ENCODE measurements at regions not wholly inside any gene's neighbourhood (a gene's known extent, or its start where the extent isn't known, plus 50 kb on each side); places are given as distances from the start of the nearest gene placed in this dataset.
"Not testable (repeated sequence)": the region's sequence is repeated elsewhere in the genome, so short reads cannot be mapped to it uniquely, and the experiment has no call there.

DNA sequence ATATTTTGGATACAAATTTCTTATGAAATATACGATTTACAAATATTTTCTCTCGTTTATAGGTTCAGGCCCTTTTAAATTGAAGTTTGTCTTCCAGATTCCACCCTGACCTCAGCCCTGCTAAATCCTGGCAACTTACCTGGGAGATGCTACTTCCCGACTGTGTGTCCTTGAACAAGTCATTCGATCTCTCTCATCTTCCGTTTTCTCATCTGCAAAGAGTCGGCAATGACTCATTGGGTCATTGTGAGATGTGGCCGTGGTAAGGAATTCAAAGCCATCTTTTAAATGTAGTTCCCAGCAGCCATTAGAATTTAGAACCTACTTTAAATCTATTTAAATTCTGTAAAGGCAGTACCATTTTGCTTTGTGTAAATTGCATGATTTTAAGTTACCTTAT is 72.5 kb downstream of the LHX2 start:
- DNase-seq (ENCODE audit: low read depth) = no peak

DNA sequence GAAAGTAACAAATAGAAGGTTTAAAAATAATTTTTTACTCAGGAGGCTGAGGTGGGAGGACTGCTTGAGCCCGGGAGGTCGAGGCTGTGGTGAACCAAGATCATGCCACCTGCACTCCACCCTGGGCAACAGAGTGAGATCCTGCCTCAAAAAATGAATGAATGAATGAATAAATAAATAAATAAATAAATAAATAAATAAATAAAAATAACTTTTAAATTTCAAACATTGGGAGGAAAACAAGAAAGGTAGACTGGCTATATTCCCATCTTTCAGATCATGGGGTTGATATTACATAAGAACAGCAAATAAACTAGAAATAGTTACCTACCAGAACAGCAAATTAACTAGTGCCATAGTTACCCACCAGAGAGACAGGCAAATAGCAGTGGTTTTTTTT is 75.7 kb downstream of the LHX2 start:
- DNase-seq (ENCODE audit: low read depth) = no peak

DNA sequence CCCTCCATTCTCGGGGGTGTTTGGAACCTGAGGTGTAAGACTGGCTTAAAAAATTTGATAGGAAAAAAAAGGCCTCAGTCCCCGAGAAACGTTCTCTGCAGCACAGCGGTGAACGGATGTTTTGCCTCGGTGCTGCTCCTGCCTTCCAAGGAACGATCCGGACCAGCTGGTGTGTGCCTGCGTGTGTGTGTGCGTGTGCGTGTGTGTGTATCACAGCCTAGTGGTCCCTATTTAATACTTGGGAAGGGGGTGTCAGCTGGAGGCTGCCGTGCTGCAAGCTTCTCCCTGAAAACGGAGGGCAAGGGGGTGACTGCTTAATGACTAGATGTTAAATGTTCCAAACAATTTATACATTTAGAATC is 76.9 kb downstream of the LHX2 start:
- DNase-seq (ENCODE audit: low read depth) = no peak

DNA sequence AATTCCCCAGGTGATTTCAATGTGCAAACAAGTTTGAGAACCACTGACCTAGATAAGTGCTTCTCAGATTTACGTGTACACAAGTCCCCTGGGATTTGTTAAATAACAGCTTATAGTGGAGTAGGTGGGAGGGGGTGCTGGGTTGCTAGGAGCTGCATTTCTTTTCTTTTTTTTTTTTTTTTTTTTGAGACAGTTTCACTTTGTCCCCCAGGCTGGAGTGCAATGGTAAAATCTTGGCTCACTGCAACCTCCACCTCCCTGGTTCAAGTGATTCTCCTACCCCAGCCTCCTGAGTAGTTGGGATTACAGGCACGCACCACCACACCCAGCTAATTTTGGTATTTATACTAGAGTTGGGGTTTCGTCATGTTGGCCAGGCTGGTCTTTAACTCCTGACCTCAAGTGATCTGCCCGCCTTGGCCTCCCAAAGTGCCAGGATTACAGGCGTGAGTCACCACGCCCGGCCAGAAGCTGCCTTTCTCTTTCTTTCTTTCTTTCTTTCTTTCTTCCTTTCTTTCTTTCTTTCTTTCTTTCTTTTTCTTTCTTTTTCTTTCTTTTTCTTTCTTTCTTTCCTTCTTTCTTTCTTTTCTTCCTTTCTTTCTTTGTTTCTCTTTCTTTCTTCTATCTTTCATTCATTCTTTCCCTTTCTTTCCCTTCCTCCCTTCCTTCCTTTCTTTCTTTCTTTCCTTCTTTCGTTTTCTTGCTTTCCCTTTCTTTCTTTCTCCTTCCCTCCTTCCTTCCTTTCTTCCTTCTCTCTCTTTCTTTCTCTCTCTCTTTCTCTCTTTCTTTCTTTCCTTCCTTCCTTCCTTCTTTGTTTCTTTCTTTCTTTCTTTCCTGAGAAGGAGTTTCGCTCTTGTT is 78.3 kb downstream of the LHX2 start:
- not testable (repeated sequence) for DNase-seq (ENCODE audit: low read depth)

- DNase-seq (ENCODE audit: low read depth) = no peak
These were observed 86.8 kb downstream of the LHX2 start for GRCh38 chr9:124098141-124098905.

- no peak for DNase-seq (ENCODE audit: low read depth)
These were observed 88.3 kb downstream of the LHX2 start for GRCh38 chr9:124099860-124100259.

DNA sequence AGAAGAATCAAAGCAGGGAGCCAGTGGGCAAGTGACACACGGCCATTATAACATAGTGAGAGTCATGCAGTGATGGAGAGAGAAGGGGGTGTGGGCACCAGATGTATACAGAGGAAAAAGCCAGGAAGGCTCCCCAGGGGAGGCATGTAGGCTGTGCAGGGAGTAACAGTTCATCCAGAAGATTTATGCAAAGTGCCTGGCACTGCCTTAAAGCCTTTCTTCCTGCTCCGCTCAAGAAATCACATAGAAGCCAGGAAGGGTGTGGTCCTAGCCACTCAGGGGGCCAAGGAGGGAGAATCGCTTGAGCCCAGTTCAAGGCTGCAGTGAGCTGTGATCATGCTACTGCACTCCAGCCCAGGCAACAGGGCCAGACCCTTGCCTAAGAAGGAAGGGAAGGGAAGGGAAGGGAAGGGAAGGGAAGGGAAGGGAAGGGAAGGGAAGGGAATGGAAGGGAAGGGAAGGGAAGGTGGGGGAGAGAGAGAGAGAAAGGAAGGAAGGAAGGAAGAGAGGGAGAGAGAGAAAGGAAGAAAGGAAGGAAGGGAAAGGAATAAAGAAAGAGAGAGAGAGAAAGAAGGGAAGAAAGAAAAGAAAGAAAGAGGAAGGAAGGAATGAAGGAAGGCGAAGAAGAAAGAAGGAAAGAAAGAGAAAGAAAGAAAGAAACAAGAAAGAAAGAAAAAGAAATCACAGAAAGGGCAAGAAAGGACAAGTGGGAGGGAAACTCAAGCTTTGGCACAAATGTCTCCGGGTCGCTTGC is 89.8 kb downstream of the LHX2 start:
- DNase-seq (ENCODE audit: low read depth) = no peak

- no peak for DNase-seq (ENCODE audit: low read depth)
These were observed 90.4 kb downstream of the LHX2 start for GRCh38 chr9:124101969-124102345.

- DNase-seq (ENCODE audit: low read depth) = no peak
These were observed 90.8 kb downstream of the LHX2 start for GRCh38 chr9:124102363-124102762.

- no peak for DNase-seq (ENCODE audit: low read depth)
These were observed 93.7 kb downstream of the LHX2 start for GRCh38 chr9:124105266-124105665.

- DNase-seq (ENCODE audit: low read depth) = no peak
These were observed 96.6 kb downstream of the LHX2 start for GRCh38 chr9:124108216-124108615.

DNA sequence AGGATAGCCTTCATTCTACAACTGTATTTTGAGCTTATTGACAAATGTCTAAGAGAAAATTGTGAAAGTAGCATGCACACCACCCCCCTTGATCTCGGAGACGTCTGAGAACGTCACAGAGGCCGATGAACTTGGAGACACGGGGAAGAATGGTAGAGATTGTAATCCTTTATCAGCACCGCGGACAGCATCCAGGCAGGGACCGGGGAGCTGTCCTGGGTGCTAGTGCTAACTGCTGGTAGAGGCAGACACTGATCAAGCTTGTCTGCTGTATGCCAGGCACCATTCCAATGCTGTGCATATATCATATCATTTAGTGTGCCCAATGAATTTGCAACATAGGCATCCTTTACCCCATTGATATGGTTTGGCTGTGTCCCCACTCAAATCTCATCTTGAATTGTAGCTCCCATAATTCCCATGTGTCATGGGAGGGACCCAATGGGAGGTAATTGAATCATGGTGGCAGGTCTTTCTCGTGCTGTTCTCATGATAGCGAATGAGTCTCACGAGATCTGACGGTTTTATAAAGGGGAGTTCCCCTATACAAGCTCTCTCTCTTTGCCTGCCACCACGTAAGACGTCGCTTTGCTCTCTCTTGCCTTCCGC is 98.8 kb downstream of the LHX2 start:
- DNase-seq (ENCODE audit: low read depth) = no peak

- DNase-seq (ENCODE audit: low read depth) = no peak
These were observed 105.3 kb downstream of the LHX2 start for GRCh38 chr9:124116683-124117363.

DNA sequence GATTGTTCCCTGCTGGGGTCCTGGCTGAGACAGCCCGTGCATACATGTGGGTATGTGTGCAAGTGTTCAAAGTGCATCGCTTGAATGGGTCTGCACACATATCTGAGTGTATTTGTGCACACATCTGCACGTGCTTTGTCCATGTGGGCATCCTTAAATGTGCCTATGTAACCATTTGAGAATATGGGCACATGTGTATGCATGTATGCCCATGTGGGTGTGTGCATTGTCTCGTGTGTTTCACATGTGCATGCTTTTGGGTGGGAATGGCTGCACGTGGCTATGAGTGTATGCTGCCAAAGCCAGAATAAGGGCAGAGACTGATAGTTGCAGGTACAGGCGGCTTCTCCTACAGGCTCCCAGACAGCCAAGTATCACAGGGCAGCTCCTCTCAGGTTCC is 107.3 kb downstream of the LHX2 start:
- no peak for DNase-seq (ENCODE audit: low read depth)

DNA sequence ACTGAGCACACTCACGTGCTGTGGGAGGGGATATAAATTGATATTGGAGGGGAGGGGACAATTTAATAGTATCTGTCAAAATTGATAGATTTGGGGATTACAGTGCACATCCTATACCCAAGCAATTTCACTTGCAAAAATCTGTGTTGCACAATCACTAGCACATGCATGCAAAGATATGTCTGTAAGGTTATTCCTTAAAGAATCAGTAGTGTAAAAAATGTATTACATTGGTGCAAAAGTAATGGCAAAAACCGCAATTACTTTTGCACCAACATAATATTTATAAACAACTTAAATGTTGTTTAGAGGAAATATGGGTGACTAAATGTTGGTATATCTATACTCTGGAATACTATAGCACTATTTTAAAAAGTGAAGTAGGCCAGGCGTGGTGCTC is 108.7 kb downstream of the LHX2 start:
- no peak for DNase-seq (ENCODE audit: low read depth)

- no peak for DNase-seq (ENCODE audit: low read depth)
These were observed 110.2 kb downstream of the LHX2 start for GRCh38 chr9:124121725-124122124.

DNA sequence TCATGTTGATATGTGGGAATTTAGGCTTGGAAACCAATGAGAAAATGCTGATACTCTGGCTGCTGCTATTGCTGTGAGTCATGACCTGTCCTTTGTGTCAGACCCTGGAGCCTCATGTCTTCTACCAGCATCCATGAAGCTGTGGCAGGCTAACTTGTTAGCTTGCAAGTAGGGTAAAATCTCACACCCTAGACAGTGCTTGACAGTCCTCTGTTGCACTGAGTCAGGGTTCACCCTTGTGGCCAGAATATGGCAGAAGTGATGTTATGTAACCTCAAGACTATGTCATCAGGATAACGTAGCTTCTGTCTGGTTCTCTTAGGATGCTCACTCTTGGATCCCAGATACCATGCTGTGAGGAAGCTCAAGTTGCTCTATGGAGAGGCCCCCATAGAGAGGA is 110.8 kb downstream of the LHX2 start:
- DNase-seq (ENCODE audit: low read depth) = no peak

DNA sequence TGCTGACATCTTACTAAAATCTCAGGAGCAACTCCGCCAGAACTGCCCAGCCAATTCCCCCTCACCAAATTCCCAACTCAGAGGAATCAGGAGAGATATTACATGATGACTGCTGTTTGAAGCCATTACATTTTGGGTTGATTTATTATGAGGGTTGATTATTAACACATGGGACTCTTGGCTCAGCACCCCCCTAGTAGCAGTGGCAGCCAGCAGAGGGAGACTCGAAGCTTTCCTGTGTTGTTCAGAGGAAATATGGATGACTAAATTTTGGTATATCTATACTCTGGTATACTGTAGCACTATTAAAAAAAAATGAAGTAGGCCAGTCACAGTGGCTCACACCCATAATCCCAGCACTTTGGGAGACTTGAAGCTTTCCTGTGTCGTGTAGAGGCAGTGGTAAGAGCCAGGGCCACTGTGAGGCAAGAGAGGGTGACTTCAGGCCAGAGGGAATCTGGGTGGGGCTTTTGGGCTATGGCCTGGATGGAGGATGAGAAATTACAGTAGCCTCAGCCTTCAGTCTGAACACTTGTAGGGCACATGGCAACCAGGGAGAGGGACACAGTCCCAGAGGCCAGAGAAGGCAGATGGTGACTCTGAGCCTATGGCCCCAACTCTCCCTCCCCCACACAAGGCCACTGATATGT is 111.4 kb downstream of the LHX2 start:
- DNase-seq (ENCODE audit: low read depth) = no peak

GRCh38 chr9:124123621-124124020 is 112.1 kb downstream of the LHX2 start:
- not testable (repeated sequence) for DNase-seq (ENCODE audit: low read depth)

- no peak for DNase-seq (ENCODE audit: low read depth)
These were observed 113.4 kb downstream of the LHX2 start for GRCh38 chr9:124124729-124125650.

Measured in stimulated activated CD8-positive, alpha-beta memory T cell treated with anti-CD3 and anti-CD28 coated beads, Interleukin-15, amount 100 ng/mL, for 1 hour (primary cell).